Cardiac muscle cell (in vitro differentiated cells and primary cell): ENCODE measurements at regions not wholly inside any gene's neighbourhood (a gene's known extent, or its start where the extent isn't known, plus 50 kb on each side); places are given as distances from the start of the nearest gene placed in this dataset.
A peak's percentile ranks its signal among the peaks of the same experiment; 100 is the strongest.

Experiments used
- DNase-seq, 2 donors: peaks; one replicate each; pipeline versions ENCODE4 v3.0.0 to v3.0.0-alpha.2; 2010 to 2017; ENCODE audit warnings: low read depth in 1 of 2, low spot score in 1 of 2
- H3K27ac ChIP-seq: fragments of 200-600 bp; sonication (generic); 2 replicates; pipeline ENCODE4 v1.5.1; 2016
- H3K27me3 ChIP-seq: fragments of 200-600 bp; sonication (generic); 2 replicates; pipeline ENCODE4 v1.6.0; 2016; ENCODE audit warnings: control low read depth
- H3K36me3 ChIP-seq: fragments of 200-600 bp; sonication (generic); 2 replicates; pipeline ENCODE4 v1.5.1; 2016; ENCODE audit warnings: control low read depth
- H3K4me1 ChIP-seq: fragments of 200-600 bp; sonication (generic); 2 replicates; pipeline ENCODE4 v1.8.1; 2017; ENCODE audit warnings: low read depth, mild to moderate bottlenecking, mixed run types
- H3K4me3 ChIP-seq: fragments of 200-600 bp; sonication (generic); 2 replicates; pipeline ENCODE4 v1.5.1; 2016; ENCODE audit warnings: mild to moderate bottlenecking
- H3K9me3 ChIP-seq: fragments of 200-600 bp; sonication (generic); 2 replicates; pipeline ENCODE4 v1.5.1; 2017; ENCODE audit warnings: low read depth, mild to moderate bottlenecking, control low read depth
- TF ChIP-seq, protein P1 (sequence below): IDR thresholded peaks from 2 replicates; pipeline ENCODE4 v1.5.1; 2012; ENCODE audit warnings: low read depth, mild to moderate bottlenecking, low read length

DNA sequence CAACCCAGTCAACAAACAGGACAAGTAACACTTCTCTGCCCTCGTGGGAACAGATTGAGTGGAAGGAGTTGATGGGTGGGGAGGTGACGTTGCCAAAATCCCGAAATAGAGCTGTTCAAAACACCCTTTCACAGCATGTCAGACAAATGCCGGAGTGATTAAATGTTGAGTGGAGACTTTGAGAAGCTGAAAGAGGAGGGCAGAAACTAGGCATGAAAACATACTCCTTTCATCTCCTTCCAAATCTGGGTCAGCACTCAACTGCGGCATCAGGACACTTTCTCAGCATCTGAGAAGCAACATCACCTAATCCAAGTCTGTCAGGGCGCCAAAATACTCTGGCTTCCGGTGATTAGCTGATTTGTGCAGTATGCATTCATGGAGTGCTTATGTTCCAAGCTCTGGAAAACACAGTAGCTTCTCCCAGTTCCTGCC, 51.5 kb upstream of the MRI1 start:
- H3K27ac ChIP-seq, result peak overlapping the region; percentile 35
- H3K36me3 ChIP-seq, result no peaks in the 10 kb centered on the region
- H3K4me3 ChIP-seq, result no peak overlapping the region
- no peaks in the 10 kb centered on the region for H3K4me1 ChIP-seq
- no peaks in the 10 kb centered on the region for H3K9me3 ChIP-seq
- TF ChIP-seq, protein P1, sequence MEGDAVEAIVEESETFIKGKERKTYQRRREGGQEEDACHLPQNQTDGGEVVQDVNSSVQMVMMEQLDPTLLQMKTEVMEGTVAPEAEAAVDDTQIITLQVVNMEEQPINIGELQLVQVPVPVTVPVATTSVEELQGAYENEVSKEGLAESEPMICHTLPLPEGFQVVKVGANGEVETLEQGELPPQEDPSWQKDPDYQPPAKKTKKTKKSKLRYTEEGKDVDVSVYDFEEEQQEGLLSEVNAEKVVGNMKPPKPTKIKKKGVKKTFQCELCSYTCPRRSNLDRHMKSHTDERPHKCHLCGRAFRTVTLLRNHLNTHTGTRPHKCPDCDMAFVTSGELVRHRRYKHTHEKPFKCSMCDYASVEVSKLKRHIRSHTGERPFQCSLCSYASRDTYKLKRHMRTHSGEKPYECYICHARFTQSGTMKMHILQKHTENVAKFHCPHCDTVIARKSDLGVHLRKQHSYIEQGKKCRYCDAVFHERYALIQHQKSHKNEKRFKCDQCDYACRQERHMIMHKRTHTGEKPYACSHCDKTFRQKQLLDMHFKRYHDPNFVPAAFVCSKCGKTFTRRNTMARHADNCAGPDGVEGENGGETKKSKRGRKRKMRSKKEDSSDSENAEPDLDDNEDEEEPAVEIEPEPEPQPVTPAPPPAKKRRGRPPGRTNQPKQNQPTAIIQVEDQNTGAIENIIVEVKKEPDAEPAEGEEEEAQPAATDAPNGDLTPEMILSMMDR, result no peak
- peak in 1 of 2 donors; percentile 31 for DNase-seq
- no peaks in the 10 kb centered on the region for H3K27me3 ChIP-seq

DNA sequence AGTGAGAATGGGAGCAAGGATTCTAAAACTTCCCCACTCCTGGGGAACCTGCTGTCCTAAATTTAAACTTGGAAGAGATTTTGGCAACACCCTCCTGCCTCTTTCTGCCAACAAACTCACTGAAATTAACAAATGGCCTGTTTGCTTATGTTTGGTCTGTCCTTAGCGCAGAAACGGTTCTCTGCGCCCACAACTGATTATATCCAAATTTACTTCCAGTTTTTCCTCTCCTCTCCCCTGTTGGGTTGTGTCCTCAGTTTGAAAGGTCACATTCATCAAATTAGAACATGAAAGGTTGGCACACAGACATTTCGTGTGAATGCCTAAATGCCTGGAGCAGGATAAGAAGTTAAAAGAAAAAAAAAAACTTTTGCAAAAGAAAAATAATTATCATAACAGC, 56.4 kb upstream of the MRI1 start:
- no peaks in the 10 kb centered on the region for H3K4me1 ChIP-seq
- no peak for DNase-seq

GRCh38 chr19:13705928-13706447, 58.3 kb upstream of the MRI1 start:
- H3K4me3 ChIP-seq, result no peak overlapping the region
- TF ChIP-seq, protein P1, result no peak

More for the DNA sequence above, 56.4 kb upstream of the MRI1 start:
- TF ChIP-seq, protein P1, result no peak
- no peaks in the 10 kb centered on the region for H3K36me3 ChIP-seq
- H3K9me3 ChIP-seq, result no peaks in the 10 kb centered on the region
- no peak overlapping the region for H3K27ac ChIP-seq
- no peak overlapping the region for H3K4me3 ChIP-seq
- no peaks in the 10 kb centered on the region for H3K27me3 ChIP-seq

GRCh38 chr19:13705201-13705600, 59.1 kb upstream of the MRI1 start:
- H3K4me1 ChIP-seq, result peaks cover 2% of the 10 kb centered on the region
- no peaks in the 10 kb centered on the region for H3K36me3 ChIP-seq
- H3K9me3 ChIP-seq, result no peaks in the 10 kb centered on the region
- no peak overlapping the region for H3K27ac ChIP-seq
- no peak for DNase-seq
- no peaks in the 10 kb centered on the region for H3K27me3 ChIP-seq
- H3K4me3 ChIP-seq, result no peak overlapping the region
- TF ChIP-seq, protein P1, result no peak

More at GRCh38 chr19:13705928-13706447, 58.3 kb upstream of the MRI1 start:
- H3K4me1 ChIP-seq, result no peaks in the 10 kb centered on the region
- H3K9me3 ChIP-seq, result no peaks in the 10 kb centered on the region
- H3K36me3 ChIP-seq, result no peaks in the 10 kb centered on the region
- no peaks in the 10 kb centered on the region for H3K27me3 ChIP-seq
- no peak for DNase-seq
- no peak overlapping the region for H3K27ac ChIP-seq

GRCh38 chr19:13701624-13702023, 62.7 kb upstream of the MRI1 start:
- Histone ChIP-seq H3K4me3 (no peak overlapping the region), H3K36me3 (no peaks in the 10 kb centered on the region), H3K27me3 (no peaks in the 10 kb centered on the region), H3K9me3 (no peaks in the 10 kb centered on the region), H3K27ac (no peak overlapping the region), H3K4me1 (peaks cover 8% of the 10 kb centered on the region)
- TF ChIP-seq, protein P1, result no peak
- DNase-seq, result no peak

- peaks cover 8% of the 10 kb centered on the region for H3K4me1 ChIP-seq
- TF ChIP-seq, protein P1, result no peak
- H3K27me3 ChIP-seq, result no peaks in the 10 kb centered on the region
- no peak overlapping the region for H3K4me3 ChIP-seq
- no peaks in the 10 kb centered on the region for H3K9me3 ChIP-seq
- no peaks in the 10 kb centered on the region for H3K36me3 ChIP-seq
- no peak overlapping the region for H3K27ac ChIP-seq
- no peak for DNase-seq
Observed at GRCh38 chr19:13700621-13701020, 63.7 kb upstream of the MRI1 start.
